Fibroblast of mammary gland (primary cell): ENCODE measurements at regions not wholly inside any gene's neighbourhood (a gene's known extent, or its start where the extent isn't known, plus 50 kb on each side); places are given as distances from the start of the nearest gene placed in this dataset.
"Not testable (repeated sequence)": the region's sequence is repeated elsewhere in the genome, so short reads cannot be mapped to it uniquely, and the experiment has no call there.

Experiments
- DNase-seq: peaks from one replicate; pipeline ENCODE4 v3.0.0-alpha.2; 2010; ENCODE audit warnings: low read depth
- H3K4me3 ChIP-seq: 2 replicates; pipeline ENCODE4 v1.5.1; 2011; ENCODE audit warnings: low read depth, mild to moderate bottlenecking, low read length, moderate library complexity; ENCODE audit not compliant: control insufficient read depth
- CTCF ChIP-seq: conservative IDR thresholded peaks from 2 replicates; pipeline ENCODE4 v1.5.1; 2011; ENCODE audit warnings: low read depth, low read length, inconsistent platforms; ENCODE audit not compliant: control insufficient read depth, insufficient read depth

- H3K4me3 ChIP-seq = no peak overlapping the region
- TF ChIP-seq CTCF = no peak
- no peak for DNase-seq
These were observed 122.3 kb upstream of the ANKRD30A start for GRCh38 chr10:37003126-37003525.

- H3K4me3 ChIP-seq, DNase-seq: not testable (repeated sequence)
These were observed 129.6 kb upstream of the ANKRD30A start for GRCh38 chr10:36995806-36996205.

GRCh38 chr10:36994886-36995285 is 130.5 kb upstream of the ANKRD30A start:
- DNase-seq = no peak
- TF ChIP-seq CTCF = no peak
- H3K4me3 ChIP-seq = no peak overlapping the region

- TF ChIP-seq CTCF = no peak
- no peak for DNase-seq
- H3K4me3 ChIP-seq = no peak overlapping the region
These were observed 136.2 kb upstream of the ANKRD30A start for GRCh38 chr10:36989233-36989632.

- no peak for DNase-seq
- no peak for TF ChIP-seq CTCF
- no peak overlapping the region for H3K4me3 ChIP-seq
These were observed 178.8 kb upstream of the ANKRD30A start for GRCh38 chr10:36946598-36946997.

- no peak overlapping the region for H3K4me3 ChIP-seq
- DNase-seq = no peak
- TF ChIP-seq CTCF = no peak
These were observed 181.9 kb upstream of the ANKRD30A start for GRCh38 chr10:36943544-36943943.

- no peak overlapping the region for H3K4me3 ChIP-seq
- TF ChIP-seq CTCF = no peak
- DNase-seq = no peak
These were observed 182.8 kb upstream of the ANKRD30A start for GRCh38 chr10:36942616-36943015.
